GM10266 (cell line): ENCODE measurements at regions not wholly inside any gene's neighbourhood (a gene's known extent, or its start where the extent isn't known, plus 50 kb on each side); places are given as distances from the start of the nearest gene placed in this dataset.

Source experiments
- DNase-seq: peaks from one replicate; pipeline ENCODE4 v3.0.0; 2012; ENCODE audit errors: extremely low spot score
- TF ChIP-seq, protein P1 (sequence below): IDR thresholded peaks from 2 replicates; pipeline ENCODE4 v1.5.1; 2012; ENCODE audit warnings: mild to moderate bottlenecking, low read depth; ENCODE audit not compliant: control insufficient read depth, insufficient read depth; ENCODE audit errors: missing control alignments

DNA sequence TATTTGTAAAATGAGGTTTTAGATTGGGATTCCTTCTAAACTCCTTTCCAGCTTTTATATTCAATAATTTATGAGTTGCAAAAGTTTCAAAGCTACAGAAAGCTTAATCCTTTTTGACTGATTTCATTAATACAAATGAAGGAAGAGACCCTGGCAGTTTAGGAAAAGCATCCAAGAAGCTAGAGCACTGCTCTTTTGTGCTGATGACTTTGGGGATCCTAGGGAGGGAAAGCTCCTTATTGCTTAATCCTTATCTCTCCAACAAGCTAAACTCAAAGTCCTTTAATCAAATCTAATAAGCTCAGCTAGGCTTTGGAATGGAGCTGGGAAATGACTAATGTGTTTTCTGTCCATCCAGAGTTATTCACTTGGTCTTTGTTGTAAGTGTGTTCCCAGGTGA lies 285.4 kb downstream of the ACTR3B start:
- DNase-seq, result no peak

DNA sequence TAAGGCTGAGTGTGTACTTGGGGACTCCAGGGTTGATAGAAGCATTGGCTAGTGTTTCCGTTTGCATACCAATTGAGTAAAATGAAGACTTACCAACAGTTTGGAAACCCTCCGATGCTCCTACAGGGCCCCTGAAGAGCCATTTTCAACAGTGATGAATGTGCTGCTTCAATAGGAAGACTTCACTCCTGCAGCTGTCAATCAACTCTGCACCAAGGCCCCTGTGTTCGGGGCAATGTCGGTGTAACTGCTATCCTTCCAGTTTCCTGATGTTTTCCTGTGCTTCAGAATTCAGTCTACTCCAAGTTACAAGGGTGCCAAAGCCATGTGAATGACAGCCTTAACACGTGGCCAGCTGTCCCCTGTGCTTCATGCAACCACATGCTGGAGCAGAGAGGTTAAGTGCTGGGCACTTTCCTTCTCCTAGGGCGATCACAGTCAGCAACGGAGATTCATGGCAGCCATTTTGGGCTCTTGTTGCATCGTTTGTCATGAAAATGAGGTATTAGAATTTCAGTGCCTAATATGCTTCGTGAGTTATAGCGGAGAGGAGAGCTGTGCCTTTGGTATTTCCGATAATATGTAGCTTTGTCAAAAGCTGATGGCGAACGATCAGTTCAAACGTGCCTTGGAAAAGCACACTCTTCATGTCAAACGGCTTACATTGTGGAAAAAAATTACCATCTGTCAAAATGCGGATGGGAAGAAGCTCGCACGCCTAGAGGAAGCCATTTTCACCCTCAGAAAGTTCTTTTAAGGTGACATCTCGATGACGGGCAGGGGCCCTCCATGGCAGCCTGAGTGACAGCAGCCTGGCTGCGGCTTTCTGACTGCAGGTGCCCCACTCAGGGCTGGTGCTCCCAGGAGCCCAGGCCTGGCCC lies 287.8 kb downstream of the ACTR3B start:
- DNase-seq, result no peak

More for the DNA sequence above, 285.4 kb downstream of the ACTR3B start:
- TF ChIP-seq, protein P1, sequence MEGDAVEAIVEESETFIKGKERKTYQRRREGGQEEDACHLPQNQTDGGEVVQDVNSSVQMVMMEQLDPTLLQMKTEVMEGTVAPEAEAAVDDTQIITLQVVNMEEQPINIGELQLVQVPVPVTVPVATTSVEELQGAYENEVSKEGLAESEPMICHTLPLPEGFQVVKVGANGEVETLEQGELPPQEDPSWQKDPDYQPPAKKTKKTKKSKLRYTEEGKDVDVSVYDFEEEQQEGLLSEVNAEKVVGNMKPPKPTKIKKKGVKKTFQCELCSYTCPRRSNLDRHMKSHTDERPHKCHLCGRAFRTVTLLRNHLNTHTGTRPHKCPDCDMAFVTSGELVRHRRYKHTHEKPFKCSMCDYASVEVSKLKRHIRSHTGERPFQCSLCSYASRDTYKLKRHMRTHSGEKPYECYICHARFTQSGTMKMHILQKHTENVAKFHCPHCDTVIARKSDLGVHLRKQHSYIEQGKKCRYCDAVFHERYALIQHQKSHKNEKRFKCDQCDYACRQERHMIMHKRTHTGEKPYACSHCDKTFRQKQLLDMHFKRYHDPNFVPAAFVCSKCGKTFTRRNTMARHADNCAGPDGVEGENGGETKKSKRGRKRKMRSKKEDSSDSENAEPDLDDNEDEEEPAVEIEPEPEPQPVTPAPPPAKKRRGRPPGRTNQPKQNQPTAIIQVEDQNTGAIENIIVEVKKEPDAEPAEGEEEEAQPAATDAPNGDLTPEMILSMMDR, result no peak

DNA sequence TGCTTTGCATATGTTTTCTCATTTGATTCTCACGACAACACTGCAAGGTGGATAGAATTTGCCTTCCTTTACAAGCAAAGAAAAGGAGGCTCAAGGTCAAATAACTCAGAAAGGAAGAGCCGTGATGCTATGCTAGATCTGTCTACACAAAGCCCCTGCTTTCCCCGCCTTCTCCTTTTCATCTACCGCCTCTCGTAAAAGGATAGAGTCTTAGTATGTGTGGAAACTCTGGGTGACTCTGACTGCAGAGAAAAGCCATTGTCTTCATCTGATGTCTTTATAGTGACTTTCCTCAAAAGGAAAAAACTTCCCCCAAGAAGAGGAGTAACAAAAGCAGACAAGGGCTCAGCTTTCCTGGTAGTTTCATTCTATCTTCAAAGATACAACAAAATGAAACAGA lies 292.7 kb downstream of the ACTR3B start:
- TF ChIP-seq, protein P1, result no peak

More for the DNA sequence above, 287.8 kb downstream of the ACTR3B start:
- TF ChIP-seq, protein P1, result no peak

DNA sequence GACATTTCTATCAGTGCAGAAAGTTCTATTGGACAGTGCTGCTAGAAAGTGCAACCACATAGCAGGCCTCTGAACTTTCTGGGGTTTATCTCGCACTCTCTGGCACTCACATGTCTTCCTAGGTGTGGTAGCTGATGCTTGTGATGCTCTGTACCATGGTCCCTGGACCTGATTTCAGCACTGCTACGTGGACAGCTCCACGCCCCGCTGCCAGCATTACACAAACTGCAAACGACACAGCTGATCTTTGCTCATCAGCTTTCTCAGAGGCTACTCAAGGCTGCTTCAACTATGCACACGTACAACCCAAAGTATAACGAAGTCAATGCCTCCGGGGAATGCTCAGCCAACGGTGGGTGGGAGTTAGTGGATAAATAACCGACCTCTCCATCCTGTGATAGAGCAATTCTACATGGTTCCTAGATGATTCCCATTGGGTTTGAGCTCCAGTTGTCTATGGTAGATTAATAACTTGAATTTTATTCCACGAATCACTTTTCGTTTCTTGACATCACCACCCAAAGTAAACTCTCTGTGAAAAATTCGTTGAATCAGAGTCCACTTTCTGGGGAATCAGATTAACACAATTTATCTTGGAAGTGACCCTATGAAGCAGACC lies 302.5 kb downstream of the ACTR3B start:
- DNase-seq, result no peak
- TF ChIP-seq, protein P1, result no peak

More for the DNA sequence above, 292.7 kb downstream of the ACTR3B start:
- no peak for DNase-seq

DNA sequence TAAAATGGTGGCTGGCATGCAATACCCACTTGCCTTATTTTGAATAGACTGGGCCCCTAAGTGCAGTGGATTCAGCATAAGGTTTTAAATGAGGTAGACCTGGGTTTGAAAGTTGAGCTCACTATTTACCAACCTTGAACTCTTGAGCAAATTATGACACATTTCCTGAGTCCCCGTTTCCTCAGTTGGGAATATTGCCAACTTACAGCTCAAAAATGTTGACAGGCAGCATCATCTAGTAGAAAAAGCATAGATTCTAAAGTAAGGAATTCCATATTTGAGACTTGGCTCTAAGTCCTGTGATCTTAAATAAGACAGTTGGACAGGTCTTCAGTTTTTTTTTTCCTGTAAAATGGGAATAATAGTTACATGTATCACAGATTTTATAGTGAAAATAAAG lies 305.5 kb downstream of the ACTR3B start:
- no peak for DNase-seq
- TF ChIP-seq, protein P1, result no peak

DNA sequence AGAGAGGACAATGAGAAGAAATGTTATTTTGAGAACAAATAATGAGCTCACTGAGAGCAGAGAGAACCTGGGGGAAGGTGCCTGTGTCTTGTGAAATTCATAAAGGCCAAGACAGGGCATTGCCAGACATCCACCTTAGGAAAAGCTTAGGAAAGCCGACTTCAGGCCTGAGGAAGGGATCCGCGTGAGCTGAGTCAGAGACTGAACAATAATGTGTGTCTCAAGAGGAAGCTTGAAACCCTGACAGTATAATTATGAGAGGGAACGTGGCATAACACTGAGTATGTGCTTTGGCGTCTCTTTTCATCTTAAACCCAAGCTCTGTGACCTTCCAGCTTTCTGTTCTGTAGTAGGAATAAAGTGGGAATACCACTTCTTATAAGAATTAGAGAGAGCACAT lies 307.2 kb downstream of the ACTR3B start:
- TF ChIP-seq, protein P1, result no peak

DNA sequence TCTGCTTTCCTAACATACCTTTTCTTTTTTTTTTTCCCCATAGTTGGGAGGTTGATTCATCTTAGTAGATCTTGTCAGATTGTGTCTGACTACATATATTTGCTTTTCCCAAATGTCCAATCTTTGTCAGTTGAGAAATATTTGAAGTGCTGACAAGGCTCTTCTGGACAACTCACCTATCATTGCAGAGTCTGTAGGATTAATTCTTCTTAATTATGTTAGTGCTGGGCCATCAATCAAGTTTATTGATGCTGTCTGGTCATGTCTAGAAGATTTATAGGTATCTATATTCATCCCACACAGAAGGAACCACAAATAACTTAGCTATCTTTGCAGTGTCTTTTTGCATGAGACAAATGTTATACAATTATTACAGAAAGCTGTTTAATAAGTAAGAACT lies 310.6 kb downstream of the ACTR3B start:
- DNase-seq, result no peak
- TF ChIP-seq, protein P1, result no peak

More for the DNA sequence above, 307.2 kb downstream of the ACTR3B start:
- DNase-seq, result no peak
